ENCODE measurements at regions not wholly inside any gene's neighbourhood (a gene's known extent, or its start where the extent isn't known, plus 50 kb on each side); places are given as distances from the start of the nearest gene placed in this dataset.
"Not testable (repeated sequence)": the region's sequence is repeated elsewhere in the genome, so short reads cannot be mapped to it uniquely, and the experiment has no call there.

- H3K27me3 ChIP-seq (ENCODE audit: control insufficient read depth, insufficient read depth, low read length); H3K4me3 ChIP-seq (ENCODE audit: low read depth, low read length); DNase-seq; H3K9me3 ChIP-seq (ENCODE audit: control insufficient read depth in 2 of 2, low read length in 2 of 2); H3K27ac ChIP-seq (ENCODE audit: insufficient read depth, low read length, poor library complexity, severe bottlenecking); ATAC-seq (ENCODE audit: low read depth in 2 of 2); H3K4me3 Mint-ChIP-seq; H3K4me1 ChIP-seq (ENCODE audit: control insufficient read depth, insufficient read depth, low read length, poor library complexity, severe bottlenecking); H3K9me3 Mint-ChIP-seq; H3K27me3 Mint-ChIP-seq; H3K4me1 Mint-ChIP-seq: not testable (repeated sequence)
- peaks cover 28% of the 10 kb centered on the region for H3K36me3 Mint-ChIP-seq
- H3K27ac Mint-ChIP-seq, result peak overlapping the region in 1 of 3 donors; percentile 71
- peaks cover 43% of the 10 kb centered on the region for H3K36me3 ChIP-seq (ENCODE audit: control insufficient read depth, insufficient read depth, low read length)
Measured at GRCh38 chr3:195969838-195970776, 61.8 kb upstream of the TNK2 start.

GRCh38 chr3:195969341-195969740 lies 61.0 kb upstream of the TNK2 start:
- not testable (repeated sequence) for H3K27ac Mint-ChIP-seq; H3K9me3 Mint-ChIP-seq; H3K4me1 ChIP-seq (ENCODE audit: control insufficient read depth, insufficient read depth, low read length, poor library complexity, severe bottlenecking); H3K27me3 Mint-ChIP-seq; DNase-seq; H3K4me3 Mint-ChIP-seq; H3K27me3 ChIP-seq (ENCODE audit: control insufficient read depth, insufficient read depth, low read length); ATAC-seq (ENCODE audit: low read depth in 2 of 2); H3K4me1 Mint-ChIP-seq; H3K9me3 ChIP-seq (ENCODE audit: control insufficient read depth in 2 of 2, low read length in 2 of 2); H3K4me3 ChIP-seq (ENCODE audit: low read depth, low read length); H3K27ac ChIP-seq (ENCODE audit: insufficient read depth, low read length, poor library complexity, severe bottlenecking)
- H3K36me3 Mint-ChIP-seq, result peaks cover 33% of the 10 kb centered on the region
- H3K36me3 ChIP-seq (ENCODE audit: control insufficient read depth, insufficient read depth, low read length), result peaks cover 44% of the 10 kb centered on the region

- not testable (repeated sequence) for H3K9me3 Mint-ChIP-seq; DNase-seq; H3K4me3 Mint-ChIP-seq; H3K27ac ChIP-seq (ENCODE audit: insufficient read depth, low read length, poor library complexity, severe bottlenecking); ATAC-seq (ENCODE audit: low read depth in 2 of 2); H3K4me1 Mint-ChIP-seq; H3K9me3 ChIP-seq (ENCODE audit: control insufficient read depth in 2 of 2, low read length in 2 of 2); H3K4me1 ChIP-seq (ENCODE audit: control insufficient read depth, insufficient read depth, low read length, poor library complexity, severe bottlenecking); H3K4me3 ChIP-seq (ENCODE audit: low read depth, low read length); H3K27me3 ChIP-seq (ENCODE audit: control insufficient read depth, insufficient read depth, low read length); H3K27ac Mint-ChIP-seq; H3K27me3 Mint-ChIP-seq
- peaks cover 37% of the 10 kb centered on the region for H3K36me3 ChIP-seq (ENCODE audit: control insufficient read depth, insufficient read depth, low read length)
- peaks cover 30% of the 10 kb centered on the region for H3K36me3 Mint-ChIP-seq
Measured at GRCh38 chr3:195968104-195968503, 59.8 kb upstream of the TNK2 start.

- not testable (repeated sequence) for H3K4me1 ChIP-seq (ENCODE audit: control insufficient read depth, insufficient read depth, low read length, poor library complexity, severe bottlenecking); H3K27me3 ChIP-seq (ENCODE audit: control insufficient read depth, insufficient read depth, low read length); H3K9me3 ChIP-seq (ENCODE audit: control insufficient read depth in 2 of 2, low read length in 2 of 2); DNase-seq; H3K27me3 Mint-ChIP-seq; H3K27ac ChIP-seq (ENCODE audit: insufficient read depth, low read length, poor library complexity, severe bottlenecking); H3K9me3 Mint-ChIP-seq; H3K27ac Mint-ChIP-seq; ATAC-seq (ENCODE audit: low read depth in 2 of 2); H3K4me3 ChIP-seq (ENCODE audit: low read depth, low read length); H3K4me3 Mint-ChIP-seq; H3K4me1 Mint-ChIP-seq
- H3K36me3 Mint-ChIP-seq, result peaks cover 33% of the 10 kb centered on the region
- H3K36me3 ChIP-seq (ENCODE audit: control insufficient read depth, insufficient read depth, low read length), result peaks cover 40% of the 10 kb centered on the region
Measured at GRCh38 chr3:195967387-195967720, 59.0 kb upstream of the TNK2 start.

GRCh38 chr3:195966563-195967386 lies 58.4 kb upstream of the TNK2 start:
- H3K4me3 ChIP-seq (ENCODE audit: low read depth, low read length); H3K27ac ChIP-seq (ENCODE audit: insufficient read depth, low read length, poor library complexity, severe bottlenecking); H3K4me3 Mint-ChIP-seq; H3K9me3 ChIP-seq (ENCODE audit: control insufficient read depth in 2 of 2, low read length in 2 of 2); H3K9me3 Mint-ChIP-seq; DNase-seq; H3K27me3 Mint-ChIP-seq; H3K27me3 ChIP-seq (ENCODE audit: control insufficient read depth, insufficient read depth, low read length); H3K4me1 ChIP-seq (ENCODE audit: control insufficient read depth, insufficient read depth, low read length, poor library complexity, severe bottlenecking); H3K4me1 Mint-ChIP-seq; ATAC-seq (ENCODE audit: low read depth in 2 of 2); H3K27ac Mint-ChIP-seq: not testable (repeated sequence)
- peaks cover 38% of the 10 kb centered on the region for H3K36me3 ChIP-seq (ENCODE audit: control insufficient read depth, insufficient read depth, low read length)
- peaks cover 34% of the 10 kb centered on the region for H3K36me3 Mint-ChIP-seq

- not testable (repeated sequence) for H3K4me1 Mint-ChIP-seq; H3K9me3 ChIP-seq (ENCODE audit: control insufficient read depth in 2 of 2, low read length in 2 of 2); H3K9me3 Mint-ChIP-seq; DNase-seq; H3K27ac Mint-ChIP-seq; H3K4me1 ChIP-seq (ENCODE audit: control insufficient read depth, insufficient read depth, low read length, poor library complexity, severe bottlenecking); H3K27me3 ChIP-seq (ENCODE audit: control insufficient read depth, insufficient read depth, low read length); H3K27me3 Mint-ChIP-seq; H3K4me3 ChIP-seq (ENCODE audit: low read depth, low read length); ATAC-seq (ENCODE audit: low read depth in 2 of 2); H3K4me3 Mint-ChIP-seq; H3K27ac ChIP-seq (ENCODE audit: insufficient read depth, low read length, poor library complexity, severe bottlenecking)
- H3K36me3 ChIP-seq (ENCODE audit: control insufficient read depth, insufficient read depth, low read length), result peaks cover 25% of the 10 kb centered on the region
- H3K36me3 Mint-ChIP-seq, result peaks cover 26% of the 10 kb centered on the region
Measured at GRCh38 chr3:195965217-195965616, 56.9 kb upstream of the TNK2 start.

- not testable (repeated sequence) for H3K27ac ChIP-seq (ENCODE audit: insufficient read depth, low read length, poor library complexity, severe bottlenecking); H3K9me3 Mint-ChIP-seq; DNase-seq; H3K4me1 Mint-ChIP-seq; H3K4me3 Mint-ChIP-seq; H3K27me3 ChIP-seq (ENCODE audit: control insufficient read depth, insufficient read depth, low read length); ATAC-seq (ENCODE audit: low read depth in 2 of 2); H3K4me1 ChIP-seq (ENCODE audit: control insufficient read depth, insufficient read depth, low read length, poor library complexity, severe bottlenecking); H3K9me3 ChIP-seq (ENCODE audit: control insufficient read depth in 2 of 2, low read length in 2 of 2); H3K4me3 ChIP-seq (ENCODE audit: low read depth, low read length); H3K27me3 Mint-ChIP-seq
- peaks cover 21% of the 10 kb centered on the region for H3K36me3 Mint-ChIP-seq
- H3K36me3 ChIP-seq (ENCODE audit: control insufficient read depth, insufficient read depth, low read length), result peaks cover 19% of the 10 kb centered on the region
- H3K27ac Mint-ChIP-seq, result peak overlapping the region in 1 of 3 donors; percentile 16
Measured at GRCh38 chr3:195964318-195965107, 56.2 kb upstream of the TNK2 start.

Measured in CD4-positive, CD25-positive, alpha-beta regulatory T cell (primary cell).